Epithelial cell of esophagus (primary cell): ENCODE measurements at regions not wholly inside any gene's neighbourhood (a gene's known extent, or its start where the extent isn't known, plus 50 kb on each side); places are given as distances from the start of the nearest gene placed in this dataset.

Experiments
- DNase-seq: peaks from one replicate; pipeline ENCODE4 v3.0.0; 2010; ENCODE audit warnings: low read depth
- H3K4me3 ChIP-seq: 2 replicates; pipeline ENCODE4 v1.5.1; 2011; ENCODE audit warnings: mild to moderate bottlenecking, low read length, control low read depth
- TF ChIP-seq, protein P1 (sequence below): IDR thresholded peaks from 2 replicates; pipeline ENCODE4 v1.5.1; 2011; ENCODE audit warnings: low read depth, mild to moderate bottlenecking, low read length, control low read depth, inconsistent platforms; ENCODE audit not compliant: insufficient read depth; ENCODE audit errors: missing control alignments

DNA sequence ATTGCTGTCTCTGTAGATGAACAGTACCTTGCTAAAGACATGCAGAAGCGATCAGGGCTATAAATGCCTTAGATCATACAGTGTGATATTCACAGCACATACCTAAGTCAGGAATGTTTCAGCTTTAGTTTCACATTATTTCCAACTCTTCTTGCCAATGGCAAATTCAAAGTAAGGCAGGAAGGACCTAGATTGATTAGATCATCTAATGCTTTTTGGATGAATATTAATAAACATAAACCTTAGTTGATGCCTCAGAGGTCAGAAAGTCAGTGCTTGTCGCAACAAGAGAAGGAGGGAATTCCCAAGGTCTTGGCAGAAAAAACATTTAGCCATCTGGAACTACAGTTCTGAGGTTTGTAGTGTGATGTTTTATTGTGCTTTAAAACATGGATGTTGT, 122.3 kb downstream of the TNFSF18 start:
- no peak overlapping the region for H3K4me3 ChIP-seq
- peak; percentile 84 for DNase-seq
- TF ChIP-seq, protein P1, sequence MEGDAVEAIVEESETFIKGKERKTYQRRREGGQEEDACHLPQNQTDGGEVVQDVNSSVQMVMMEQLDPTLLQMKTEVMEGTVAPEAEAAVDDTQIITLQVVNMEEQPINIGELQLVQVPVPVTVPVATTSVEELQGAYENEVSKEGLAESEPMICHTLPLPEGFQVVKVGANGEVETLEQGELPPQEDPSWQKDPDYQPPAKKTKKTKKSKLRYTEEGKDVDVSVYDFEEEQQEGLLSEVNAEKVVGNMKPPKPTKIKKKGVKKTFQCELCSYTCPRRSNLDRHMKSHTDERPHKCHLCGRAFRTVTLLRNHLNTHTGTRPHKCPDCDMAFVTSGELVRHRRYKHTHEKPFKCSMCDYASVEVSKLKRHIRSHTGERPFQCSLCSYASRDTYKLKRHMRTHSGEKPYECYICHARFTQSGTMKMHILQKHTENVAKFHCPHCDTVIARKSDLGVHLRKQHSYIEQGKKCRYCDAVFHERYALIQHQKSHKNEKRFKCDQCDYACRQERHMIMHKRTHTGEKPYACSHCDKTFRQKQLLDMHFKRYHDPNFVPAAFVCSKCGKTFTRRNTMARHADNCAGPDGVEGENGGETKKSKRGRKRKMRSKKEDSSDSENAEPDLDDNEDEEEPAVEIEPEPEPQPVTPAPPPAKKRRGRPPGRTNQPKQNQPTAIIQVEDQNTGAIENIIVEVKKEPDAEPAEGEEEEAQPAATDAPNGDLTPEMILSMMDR = no peak

DNA sequence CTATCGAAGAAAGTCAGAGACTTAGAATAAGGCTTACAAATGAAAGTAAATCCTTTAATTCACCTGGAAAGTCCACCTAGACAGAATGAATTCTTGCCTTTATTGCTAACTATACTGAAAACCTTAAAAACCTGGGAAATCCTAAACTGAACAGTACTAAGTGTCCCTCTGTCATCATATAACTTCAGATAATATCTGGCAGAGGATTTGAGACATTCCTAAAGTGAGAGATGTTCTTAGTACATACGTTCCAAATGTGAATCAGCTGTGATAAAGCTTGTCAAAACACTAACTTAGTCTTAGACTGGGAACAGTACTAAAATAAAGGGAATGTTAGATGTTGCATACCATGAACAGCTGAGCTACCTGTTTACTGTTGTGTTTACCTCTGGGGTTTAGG, 121.7 kb downstream of the TNFSF18 start:
- DNase-seq = peak; percentile 48
- H3K4me3 ChIP-seq = no peak overlapping the region
- TF ChIP-seq, protein P1 = no peak

GRCh38 chr1:172930142-172930541, 120.6 kb downstream of the TNFSF18 start:
- no peak for DNase-seq

GRCh38 chr1:172931340-172931739, 119.4 kb downstream of the TNFSF18 start:
- no peak for DNase-seq
- TF ChIP-seq, protein P1 = no peak
- H3K4me3 ChIP-seq = no peak overlapping the region

More at GRCh38 chr1:172930142-172930541, 120.6 kb downstream of the TNFSF18 start:
- no peak overlapping the region for H3K4me3 ChIP-seq
- TF ChIP-seq, protein P1 = no peak

- no peak for DNase-seq
- TF ChIP-seq, protein P1 = no peak
- no peak overlapping the region for H3K4me3 ChIP-seq
These were observed 119.0 kb downstream of the TNFSF18 start for GRCh38 chr1:172931761-172932160.

- no peak for DNase-seq
- H3K4me3 ChIP-seq = no peak overlapping the region
- TF ChIP-seq, protein P1 = no peak
These were observed 117.8 kb downstream of the TNFSF18 start for GRCh38 chr1:172932981-172933380.

DNA sequence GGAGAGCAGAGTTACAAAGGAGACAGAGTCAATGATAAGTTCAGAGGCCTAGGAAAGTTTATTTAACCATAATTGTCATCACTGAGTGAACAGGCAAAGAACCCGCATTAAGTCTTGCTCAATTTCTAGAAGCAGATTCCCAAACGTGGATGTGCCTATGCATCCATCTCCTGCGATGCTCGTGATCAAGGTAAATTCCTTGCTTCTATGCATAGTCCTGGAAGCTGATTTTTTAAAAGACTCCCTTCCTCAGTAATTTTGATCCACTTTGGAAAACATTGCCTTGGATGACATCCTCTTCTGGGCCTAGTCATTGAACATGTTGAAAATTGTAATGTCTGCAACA, 116.4 kb downstream of the TNFSF18 start:
- TF ChIP-seq, protein P1 = no peak
- DNase-seq = no peak
- no peak overlapping the region for H3K4me3 ChIP-seq
